Hepatocyte (in vitro differentiated cells): ENCODE measurements at regions not wholly inside any gene's neighbourhood (a gene's known extent, or its start where the extent isn't known, plus 50 kb on each side); places are given as distances from the start of the nearest gene placed in this dataset.

ENCODE experiments used
- EZH2phosphoT487 ChIP-seq: fragments of 200-600 bp; sonication (generic); IDR thresholded peaks from one replicate; pipeline ENCODE4 v1.6.1; 2018; ENCODE audit warnings: antibody characterized with exemption, mild to moderate bottlenecking, low read depth, moderate library complexity; ENCODE audit not compliant: unreplicated experiment, severe bottlenecking
- TF ChIP-seq, protein P1 (sequence below): fragments of 200-600 bp; sonication (generic); IDR thresholded peaks from 2 replicates; pipeline ENCODE4 v1.5.1; 2016; ENCODE audit warnings: antibody characterized with exemption, mild to moderate bottlenecking; ENCODE audit not compliant: poor library complexity

- TF ChIP-seq, protein P1, sequence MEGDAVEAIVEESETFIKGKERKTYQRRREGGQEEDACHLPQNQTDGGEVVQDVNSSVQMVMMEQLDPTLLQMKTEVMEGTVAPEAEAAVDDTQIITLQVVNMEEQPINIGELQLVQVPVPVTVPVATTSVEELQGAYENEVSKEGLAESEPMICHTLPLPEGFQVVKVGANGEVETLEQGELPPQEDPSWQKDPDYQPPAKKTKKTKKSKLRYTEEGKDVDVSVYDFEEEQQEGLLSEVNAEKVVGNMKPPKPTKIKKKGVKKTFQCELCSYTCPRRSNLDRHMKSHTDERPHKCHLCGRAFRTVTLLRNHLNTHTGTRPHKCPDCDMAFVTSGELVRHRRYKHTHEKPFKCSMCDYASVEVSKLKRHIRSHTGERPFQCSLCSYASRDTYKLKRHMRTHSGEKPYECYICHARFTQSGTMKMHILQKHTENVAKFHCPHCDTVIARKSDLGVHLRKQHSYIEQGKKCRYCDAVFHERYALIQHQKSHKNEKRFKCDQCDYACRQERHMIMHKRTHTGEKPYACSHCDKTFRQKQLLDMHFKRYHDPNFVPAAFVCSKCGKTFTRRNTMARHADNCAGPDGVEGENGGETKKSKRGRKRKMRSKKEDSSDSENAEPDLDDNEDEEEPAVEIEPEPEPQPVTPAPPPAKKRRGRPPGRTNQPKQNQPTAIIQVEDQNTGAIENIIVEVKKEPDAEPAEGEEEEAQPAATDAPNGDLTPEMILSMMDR: no peak
- TF ChIP-seq EZH2phosphoT487: no peak
Measured at GRCh38 chr14:71661441-71661840, 270.8 kb upstream of the RGS6 start.
